ENCODE measurements at regions not wholly inside any gene's neighbourhood (a gene's known extent, or its start where the extent isn't known, plus 50 kb on each side); places are given as distances from the start of the nearest gene placed in this dataset.

GRCh38 chr1:68959461-68960030 lies 462.7 kb upstream of the DEPDC1 start:
- H3K36me3 Mint-ChIP-seq (ENCODE audit: low read depth): no peaks in the 10 kb centered on the region

GRCh38 chr1:68961143-68961542 lies 464.3 kb upstream of the DEPDC1 start:
- Mint-ChIP-seq H3K27me3 (ENCODE audit: insufficient read depth) (no peaks in the 10 kb centered on the region), H3K4me1 (peaks cover 6% of the 10 kb centered on the region), H3K9me3 (no peaks in the 10 kb centered on the region), H3K27ac (no peak overlapping the region), H3K36me3 (ENCODE audit: low read depth) (no peaks in the 10 kb centered on the region), H3K4me3 (no peak overlapping the region)
- Histone ChIP-seq H3K36me3 (ENCODE audit: control insufficient read depth, insufficient read depth, low read length) (no peaks in the 10 kb centered on the region), H3K9me3 (ENCODE audit: control insufficient read depth, low read length) (no peaks in the 10 kb centered on the region), H3K4me3 (ENCODE audit: low read length) (no peak overlapping the region), H3K9ac (ENCODE audit: extremely low read depth, low read length, poor library complexity, severe bottlenecking) (no peak overlapping the region), H3K27me3 (ENCODE audit: control insufficient read depth, insufficient read depth, low read length, poor library complexity, severe bottlenecking) (no peaks in the 10 kb centered on the region), H3K4me1 (ENCODE audit: control insufficient read depth, insufficient read depth, low read length) (no peaks in the 10 kb centered on the region), H3K27ac (ENCODE audit: low read depth, low read length) (no peak overlapping the region)
- no peak for TF ChIP-seq CTCF (conservative IDR thresholded peaks at IDR 0.05)
- DNase-seq: no peak
- WGBS, 2 experiments (ENCODE audit: insufficient coverage in 1 of 2, insufficient read length in 1 of 2): 83 to 100% methylated on average over 1 of the region's 1 CpG

More at GRCh38 chr1:68959461-68960030, 462.7 kb upstream of the DEPDC1 start:
- Mint-ChIP-seq H3K27me3 (ENCODE audit: insufficient read depth) (no peaks in the 10 kb centered on the region), H3K27ac (no peak overlapping the region), H3K4me1 (peaks cover 6% of the 10 kb centered on the region), H3K9me3 (no peaks in the 10 kb centered on the region), H3K4me3 (no peak overlapping the region)
- no peaks in the 10 kb centered on the region for H3K4me1 ChIP-seq (ENCODE audit: control insufficient read depth, insufficient read depth, low read length)
- WGBS, 2 experiments (ENCODE audit: insufficient coverage in 1 of 2, insufficient read length in 1 of 2): 86% methylated on average over 1 of the region's 1 CpG; no CpG with 5 or more reads in 1 of the 2 experiments
- DNase-seq: no peak
- no peaks in the 10 kb centered on the region for H3K9me3 ChIP-seq (ENCODE audit: control insufficient read depth, low read length)
- no peaks in the 10 kb centered on the region for H3K27me3 ChIP-seq (ENCODE audit: control insufficient read depth, insufficient read depth, low read length, poor library complexity, severe bottlenecking)
- no peak overlapping the region for H3K27ac ChIP-seq (ENCODE audit: low read depth, low read length)
- no peaks in the 10 kb centered on the region for H3K36me3 ChIP-seq (ENCODE audit: control insufficient read depth, insufficient read depth, low read length)
- no peak overlapping the region for H3K9ac ChIP-seq (ENCODE audit: extremely low read depth, low read length, poor library complexity, severe bottlenecking)
- TF ChIP-seq CTCF (conservative IDR thresholded peaks at IDR 0.05): no peak
- no peak overlapping the region for H3K4me3 ChIP-seq (ENCODE audit: low read length)

DNA sequence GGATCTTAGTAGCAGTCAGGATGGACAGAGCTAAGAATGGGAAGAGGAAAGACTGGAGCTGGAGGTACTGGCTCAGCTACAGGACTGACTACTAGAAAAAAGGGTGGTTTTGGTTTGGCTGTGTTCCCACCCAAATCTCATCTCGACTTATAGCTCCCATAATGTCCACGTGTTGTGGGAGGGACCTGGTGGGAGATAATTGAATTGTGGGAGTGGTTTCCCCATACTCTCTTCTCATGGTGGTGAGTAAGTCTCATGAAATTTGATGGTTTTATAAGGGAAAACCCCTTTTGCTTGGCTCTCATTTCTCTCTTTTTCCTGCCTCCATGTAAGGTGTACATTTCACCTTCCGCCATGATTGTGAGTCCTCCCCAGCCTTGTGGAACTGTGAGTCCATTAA lies 466.5 kb upstream of the DEPDC1 start:
- no peaks in the 10 kb centered on the region for H3K36me3 ChIP-seq (ENCODE audit: control insufficient read depth, insufficient read depth, low read length)
- WGBS, 2 experiments (ENCODE audit: insufficient coverage in 1 of 2, insufficient read length in 1 of 2): 43% methylated on average over 2 of the region's 3 CpGs; no CpG with 5 or more reads in 1 of the 2 experiments
- H3K9me3 Mint-ChIP-seq: no peaks in the 10 kb centered on the region
- no peak overlapping the region for H3K27ac ChIP-seq (ENCODE audit: low read depth, low read length)
- no peaks in the 10 kb centered on the region for H3K36me3 Mint-ChIP-seq (ENCODE audit: low read depth)
- no peaks in the 10 kb centered on the region for H3K9me3 ChIP-seq (ENCODE audit: control insufficient read depth, low read length)
- H3K4me3 ChIP-seq (ENCODE audit: low read length): no peak overlapping the region
- no peaks in the 10 kb centered on the region for H3K4me1 ChIP-seq (ENCODE audit: control insufficient read depth, insufficient read depth, low read length)
- DNase-seq: no peak
- no peak for TF ChIP-seq CTCF (conservative IDR thresholded peaks at IDR 0.05)
- no peak overlapping the region for H3K9ac ChIP-seq (ENCODE audit: extremely low read depth, low read length, poor library complexity, severe bottlenecking)
- H3K27me3 Mint-ChIP-seq (ENCODE audit: insufficient read depth): no peaks in the 10 kb centered on the region
- no peak overlapping the region for H3K27ac Mint-ChIP-seq
- no peaks in the 10 kb centered on the region for H3K27me3 ChIP-seq (ENCODE audit: control insufficient read depth, insufficient read depth, low read length, poor library complexity, severe bottlenecking)
- no peak overlapping the region for H3K4me3 Mint-ChIP-seq
- H3K4me1 Mint-ChIP-seq: peaks cover 6% of the 10 kb centered on the region

Data from endodermal cell (in vitro differentiated cells).